GM19025 (cell line): ENCODE measurements at regions not wholly inside any gene's neighbourhood (a gene's known extent, or its start where the extent isn't known, plus 50 kb on each side); places are given as distances from the start of the nearest gene placed in this dataset.

Experiments used
- ATAC-seq: cut with Tn5 transposase; IDR thresholded peaks from one replicate; pipeline ENCODE4 v1.9.1; 2021; ENCODE audit warnings: mild to moderate bottlenecking, low read depth, moderate library complexity; ENCODE audit not compliant: unreplicated experiment

- no peak for ATAC-seq
Measured at GRCh38 chr1:232522189-232522588, 107.7 kb downstream of the SIPA1L2 start.

- ATAC-seq = no peak
Measured at GRCh38 chr1:232521660-232522059, 108.3 kb downstream of the SIPA1L2 start.

DNA sequence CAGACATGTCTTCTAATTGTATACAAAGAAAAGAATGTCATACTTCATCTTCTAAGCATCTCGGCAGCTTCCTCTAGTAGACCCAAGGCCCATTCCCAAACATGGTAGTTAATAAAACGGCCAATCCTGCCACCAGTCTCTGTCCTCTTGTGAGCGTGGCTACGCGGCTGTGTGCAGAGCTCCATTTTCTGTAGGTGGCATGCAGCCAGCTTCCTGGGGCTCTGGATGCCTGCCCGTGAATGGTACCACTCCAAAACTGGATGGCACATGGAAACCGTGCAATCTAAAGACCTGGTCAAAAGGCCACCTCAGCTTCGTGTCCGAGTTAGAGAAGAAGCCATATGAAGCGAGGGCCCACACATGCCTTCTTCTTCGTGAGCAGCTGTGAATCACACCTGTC is 110.7 kb downstream of the SIPA1L2 start:
- ATAC-seq = no peak

GRCh38 chr1:232518349-232518748 is 111.6 kb downstream of the SIPA1L2 start:
- ATAC-seq = no peak

GRCh38 chr1:232517204-232517603 is 112.7 kb downstream of the SIPA1L2 start:
- no peak for ATAC-seq

- ATAC-seq = no peak
Measured at GRCh38 chr1:232515706-232516105, 114.2 kb downstream of the SIPA1L2 start.

GRCh38 chr1:232512712-232513111 is 117.2 kb downstream of the SIPA1L2 start:
- ATAC-seq = no peak

- ATAC-seq = no peak
Measured at GRCh38 chr1:232511172-232511571, 118.8 kb downstream of the SIPA1L2 start.

GRCh38 chr1:232510367-232511110 is 119.4 kb downstream of the SIPA1L2 start:
- no peak for ATAC-seq

GRCh38 chr1:232509570-232509969 is 120.4 kb downstream of the SIPA1L2 start:
- ATAC-seq = no peak

GRCh38 chr1:232508130-232508701 is 121.7 kb downstream of the SIPA1L2 start:
- ATAC-seq = no peak

DNA sequence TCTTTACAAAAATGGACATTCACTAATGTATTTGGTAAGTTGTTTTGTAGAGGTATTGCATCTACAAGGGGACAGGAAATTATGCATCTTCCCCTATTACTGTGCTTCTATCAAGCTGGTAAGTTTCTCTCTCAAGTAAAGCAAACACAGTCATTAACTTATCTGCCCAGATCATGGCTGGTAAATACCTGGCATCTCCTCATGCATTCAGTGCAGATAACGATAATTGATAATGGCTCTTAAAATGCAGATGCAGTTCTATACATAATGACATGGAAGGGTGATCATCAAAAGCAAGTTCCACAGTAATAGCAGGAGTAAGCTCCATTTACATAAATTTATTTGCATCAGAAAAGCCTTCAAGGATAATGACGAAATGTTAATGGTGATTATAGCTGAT is 122.4 kb downstream of the SIPA1L2 start:
- ATAC-seq = no peak

DNA sequence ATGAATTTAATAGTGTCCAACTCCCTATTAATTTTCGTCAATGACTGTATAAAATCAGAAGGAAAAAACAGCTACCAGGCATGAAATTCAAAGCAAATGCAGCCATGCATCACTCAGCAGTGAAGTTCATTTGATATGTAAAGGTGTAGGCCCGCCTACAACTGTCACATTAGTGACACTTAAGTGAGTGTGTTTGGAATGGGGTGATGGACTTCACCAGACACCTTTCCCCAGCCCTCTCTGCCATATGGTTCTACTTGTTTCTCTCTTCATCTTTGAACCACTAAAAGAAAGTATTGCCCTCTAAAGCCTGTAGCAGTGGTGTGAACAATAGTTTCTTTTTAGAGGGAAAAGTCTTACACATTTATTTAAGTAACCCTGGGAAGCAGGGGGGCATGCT is 124.0 kb downstream of the SIPA1L2 start:
- no peak for ATAC-seq

GRCh38 chr1:232504651-232505050 is 125.3 kb downstream of the SIPA1L2 start:
- no peak for ATAC-seq

- ATAC-seq = no peak
Measured at GRCh38 chr1:232503497-232503896, 126.4 kb downstream of the SIPA1L2 start.

DNA sequence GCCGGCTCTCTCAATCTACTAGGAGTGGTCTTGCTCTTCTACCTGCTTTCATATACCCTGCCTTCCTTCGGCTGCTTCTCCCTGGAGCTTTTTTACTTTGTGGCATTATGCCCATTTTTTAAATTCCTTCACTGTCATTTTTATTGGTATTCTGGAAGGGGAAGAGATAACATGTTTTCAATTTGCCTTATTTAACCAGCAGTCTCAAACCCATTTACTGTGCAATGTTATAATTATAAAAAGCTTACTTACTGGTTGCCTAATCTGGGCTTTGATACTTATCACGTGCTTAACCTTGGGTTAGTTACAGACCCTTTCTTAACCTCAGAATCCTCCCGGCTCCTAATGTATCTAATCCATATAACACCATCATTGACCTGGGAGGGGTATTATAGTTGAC is 128.1 kb downstream of the SIPA1L2 start:
- ATAC-seq = no peak

GRCh38 chr1:232499188-232499587 is 130.7 kb downstream of the SIPA1L2 start:
- no peak for ATAC-seq

DNA sequence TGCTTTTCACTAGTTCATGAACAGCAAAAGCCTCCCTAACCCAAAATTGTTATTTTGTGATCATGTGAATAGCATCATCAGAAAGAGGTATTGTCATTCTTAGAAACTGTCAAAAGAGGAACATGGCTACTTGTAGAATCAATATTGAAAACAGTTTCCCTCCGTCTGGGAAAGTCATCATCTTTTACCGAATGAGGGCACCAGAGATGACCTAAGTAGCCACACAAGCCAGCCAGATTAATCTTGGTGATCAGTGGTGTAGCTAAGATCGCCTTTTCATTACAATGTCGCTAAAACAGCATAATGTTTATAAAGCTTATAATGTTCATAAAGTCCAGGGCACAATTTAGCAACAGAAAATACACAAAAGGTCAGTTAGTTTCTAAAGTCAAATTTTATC is 136.1 kb downstream of the SIPA1L2 start:
- no peak for ATAC-seq

GRCh38 chr1:232489256-232489655 is 140.7 kb downstream of the SIPA1L2 start:
- no peak for ATAC-seq

GRCh38 chr1:232487236-232487635 is 142.7 kb downstream of the SIPA1L2 start:
- ATAC-seq = no peak

- ATAC-seq = no peak
Measured at GRCh38 chr1:232486454-232487207, 143.3 kb downstream of the SIPA1L2 start.

DNA sequence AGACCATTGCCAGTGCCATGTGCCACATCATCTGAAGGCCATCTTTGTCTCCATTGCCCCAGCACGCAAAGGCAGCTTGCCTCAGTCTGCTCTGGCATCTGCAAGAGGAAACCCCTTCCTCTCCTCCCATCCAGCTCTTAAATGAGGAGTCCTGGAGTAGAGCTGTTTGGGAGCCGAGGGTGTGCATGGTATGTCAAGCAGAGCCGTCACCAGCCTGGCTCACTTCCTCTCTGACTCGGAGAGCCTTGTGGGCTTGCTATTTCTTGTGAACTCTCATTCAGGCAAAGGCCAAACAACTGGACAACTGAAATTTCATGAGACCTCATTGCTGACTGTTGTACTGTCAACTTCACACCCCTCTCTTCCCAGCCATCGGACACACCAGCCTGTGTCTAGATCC is 143.9 kb downstream of the SIPA1L2 start:
- ATAC-seq = no peak
